Ureter (tissue), 1 donor: ENCODE measurements at regions not wholly inside any gene's neighbourhood (a gene's known extent, or its start where the extent isn't known, plus 50 kb on each side); places are given as distances from the start of the nearest gene placed in this dataset.
A peak's percentile ranks its signal among the peaks of the same experiment; 100 is the strongest.

ENCODE experiments used
- DNase-seq: peaks from one replicate; pipeline ENCODE4 v3.0.0-alpha.2; 2020; ENCODE audit warnings: low spot score
- donor health status: DM: yes; HTN: yes; CAD: no.

DNA sequence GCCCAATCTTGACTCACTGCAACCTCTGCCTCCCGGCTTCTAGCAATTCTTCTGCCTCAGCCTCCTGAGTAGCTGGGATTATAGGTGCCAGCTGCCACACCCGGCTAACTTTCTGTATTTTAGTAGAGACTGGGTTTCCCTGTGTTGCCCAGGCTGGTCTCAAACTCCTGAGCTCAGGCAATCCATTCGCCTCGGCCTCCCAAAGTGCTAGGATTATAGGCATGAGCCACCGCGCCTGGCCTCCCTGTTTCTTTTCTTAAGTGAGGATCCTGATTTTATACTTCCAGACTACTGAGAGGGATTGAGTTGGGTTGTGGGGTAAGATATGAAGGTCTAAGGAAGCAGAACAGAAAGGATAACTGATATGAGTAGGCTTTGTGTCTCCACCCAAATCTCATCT, 106.8 kb downstream of the CNTN3 start:
- no peak for DNase-seq

GRCh38 chr3:74506246-74506645, 108.2 kb downstream of the CNTN3 start:
- DNase-seq: no peak

GRCh38 chr3:74501007-74501406, 113.5 kb downstream of the CNTN3 start:
- DNase-seq: no peak

- DNase-seq: no peak
Measured at GRCh38 chr3:74500257-74500656, 114.2 kb downstream of the CNTN3 start.

- DNase-seq: no peak
Measured at GRCh38 chr3:74491874-74492273, 122.6 kb downstream of the CNTN3 start.

GRCh38 chr3:74489050-74489792, 125.2 kb downstream of the CNTN3 start:
- no peak for DNase-seq

DNA sequence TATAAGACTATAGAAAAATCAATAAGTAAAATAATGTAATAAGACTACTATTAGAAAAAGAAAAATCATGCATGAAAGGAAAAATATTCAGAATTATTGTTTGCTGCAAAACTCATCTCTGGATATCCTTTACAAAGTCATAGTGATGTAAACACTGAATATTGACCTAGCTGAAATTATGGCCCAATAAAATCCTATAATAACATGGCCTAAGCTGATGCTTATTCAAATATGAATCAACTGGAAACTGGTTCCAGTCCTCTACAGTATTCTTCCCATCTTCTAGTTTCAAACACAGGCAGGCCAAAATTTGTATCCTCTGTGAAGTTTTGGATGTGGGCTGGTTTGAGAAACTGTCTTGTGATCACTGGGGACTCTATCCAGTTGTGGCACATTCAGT, 134.5 kb downstream of the CNTN3 start:
- no peak for DNase-seq

GRCh38 chr3:74470313-74470712, 144.1 kb downstream of the CNTN3 start:
- DNase-seq: no peak

- DNase-seq: no peak
Measured at GRCh38 chr3:74469713-74470112, 144.7 kb downstream of the CNTN3 start.

DNA sequence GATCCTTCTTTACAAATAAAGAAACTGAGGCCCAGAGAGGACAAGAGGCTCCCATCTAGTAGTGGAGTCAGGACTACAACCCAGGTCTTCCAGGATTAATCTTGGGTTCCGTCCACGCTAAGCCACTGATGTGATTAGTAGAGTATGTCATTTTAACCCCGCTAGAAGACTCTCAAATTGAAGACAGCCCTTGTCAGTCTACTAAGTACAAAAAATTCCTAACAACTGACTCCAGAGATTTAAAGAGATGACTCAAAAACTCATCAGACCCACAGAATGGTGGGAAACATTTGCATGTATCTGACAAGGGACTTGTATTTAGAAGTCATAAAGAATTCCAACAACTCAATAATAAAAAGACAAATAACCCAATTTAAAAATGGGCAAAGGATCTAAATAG, 145.3 kb downstream of the CNTN3 start:
- DNase-seq: no peak

DNA sequence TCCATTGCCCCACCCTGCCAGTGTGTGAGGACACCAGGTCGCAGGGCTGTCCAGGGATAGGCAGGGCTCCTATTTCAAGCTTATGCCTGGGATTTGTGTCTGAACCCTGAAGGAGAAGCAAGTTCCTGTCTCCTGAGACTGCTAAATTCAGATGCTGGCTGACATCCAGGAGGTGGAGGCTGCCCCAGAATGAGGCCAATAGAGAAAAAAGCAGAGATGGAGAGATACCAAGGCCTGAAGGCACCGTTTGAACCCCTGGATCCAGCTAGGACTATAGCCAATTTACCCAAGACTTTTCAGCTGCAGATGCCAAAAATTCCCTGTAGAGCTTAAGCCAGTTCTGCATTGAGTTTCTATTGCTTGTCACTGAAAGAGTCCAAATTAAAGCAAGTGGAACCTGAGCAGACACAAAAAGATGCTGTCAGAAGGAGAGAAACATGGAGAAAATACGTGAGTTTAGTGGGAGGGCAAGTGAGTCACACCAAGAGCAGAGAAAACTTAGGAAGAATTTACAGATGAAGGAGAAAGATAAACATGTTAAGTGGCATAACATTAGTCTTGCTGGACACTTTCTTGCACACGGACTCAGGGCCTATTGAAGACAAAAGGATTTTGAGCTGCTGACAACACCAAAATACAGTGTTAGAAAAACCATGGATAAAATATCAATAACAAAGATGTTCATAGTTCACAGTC, 148.6 kb downstream of the CNTN3 start:
- peak; percentile 43 for DNase-seq

GRCh38 chr3:74463515-74463914, 150.9 kb downstream of the CNTN3 start:
- no peak for DNase-seq

GRCh38 chr3:74456166-74456565, 158.3 kb downstream of the CNTN3 start:
- no peak for DNase-seq

- DNase-seq: no peak
Measured at GRCh38 chr3:74447221-74447620, 167.2 kb downstream of the CNTN3 start.

- no peak for DNase-seq
Measured at GRCh38 chr3:74445541-74445940, 168.9 kb downstream of the CNTN3 start.

DNA sequence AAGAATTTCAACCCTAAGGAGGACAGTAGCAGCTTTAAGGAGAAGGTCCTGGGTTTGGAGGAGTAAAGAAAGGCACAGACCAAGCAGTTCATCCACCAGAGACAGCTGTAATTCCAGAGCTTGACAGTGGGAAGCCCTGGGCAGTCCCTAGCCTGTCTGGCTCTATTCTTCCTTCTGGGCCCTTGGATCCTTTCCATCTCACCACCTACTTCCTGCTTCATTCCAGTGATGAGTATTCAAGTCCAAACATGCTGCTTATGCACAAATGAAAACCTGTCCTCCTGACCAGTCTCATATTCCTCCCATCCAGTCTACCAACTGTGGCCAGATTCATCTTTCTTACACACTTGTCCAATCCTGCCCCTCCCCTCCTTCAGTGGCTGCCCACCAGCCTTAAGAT, 171.4 kb downstream of the CNTN3 start:
- DNase-seq: peak; percentile 47

- no peak for DNase-seq
Measured at GRCh38 chr3:74442683-74443082, 171.8 kb downstream of the CNTN3 start.

DNA sequence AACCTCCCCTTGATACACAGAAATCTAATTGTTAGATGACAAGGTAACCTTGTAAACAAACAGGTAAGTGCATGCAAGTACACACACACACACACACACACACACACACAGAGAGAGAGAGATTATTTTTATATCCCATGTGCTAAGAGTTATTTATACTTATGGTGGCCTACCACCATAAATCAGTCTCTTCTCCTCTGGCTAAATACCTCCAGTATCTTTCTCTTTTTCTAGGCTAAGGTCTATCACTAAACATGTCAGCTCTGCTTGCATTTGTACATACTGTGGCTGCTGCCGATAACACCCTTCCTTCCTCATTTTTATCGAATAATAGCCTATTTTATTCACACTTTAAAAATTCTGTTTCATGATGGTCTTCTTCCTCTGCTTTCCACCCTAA, 172.4 kb downstream of the CNTN3 start:
- DNase-seq: no peak

DNA sequence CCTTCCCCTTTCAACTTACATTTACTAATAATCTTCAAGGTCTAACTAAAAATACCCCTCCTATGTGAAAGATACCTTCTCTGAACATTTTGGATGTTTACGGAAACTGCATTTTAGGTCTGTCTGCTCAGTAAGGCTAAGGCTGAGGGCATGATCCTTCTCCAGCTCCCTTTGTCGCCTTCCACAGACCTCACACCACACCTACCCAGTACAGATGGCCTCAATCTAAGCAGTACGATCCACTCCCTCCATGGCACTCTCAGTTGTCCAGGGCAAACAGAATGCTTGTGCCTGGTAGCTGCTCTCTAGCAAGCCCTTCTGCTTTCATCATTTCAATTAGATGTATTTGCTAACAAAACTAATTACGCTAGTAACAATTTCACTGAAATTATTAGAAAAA, 178.3 kb downstream of the CNTN3 start:
- DNase-seq: no peak

GRCh38 chr3:74435631-74436030, 178.8 kb downstream of the CNTN3 start:
- DNase-seq: no peak

- DNase-seq: no peak
Measured at GRCh38 chr3:74434406-74434805, 180.1 kb downstream of the CNTN3 start.

GRCh38 chr3:74426571-74426970, 187.9 kb downstream of the CNTN3 start:
- DNase-seq: no peak

DNA sequence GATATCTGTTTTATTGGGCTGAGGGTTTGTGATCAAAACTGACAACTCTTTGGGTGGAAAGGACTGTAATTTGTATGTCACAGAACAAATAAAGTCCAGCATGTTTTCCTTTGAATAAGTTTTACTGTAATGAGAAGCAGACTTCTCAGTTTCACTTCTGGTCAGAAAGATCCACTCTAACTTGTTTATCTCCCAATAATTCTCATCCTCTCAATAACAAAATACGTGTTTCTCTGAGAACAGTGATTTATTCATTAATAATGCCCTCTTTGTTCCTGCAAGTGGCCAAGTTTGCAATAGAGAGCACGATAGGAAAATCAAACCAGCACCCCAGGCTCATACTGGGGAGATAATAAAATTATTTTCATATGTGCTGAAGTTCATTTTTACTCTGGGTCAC, 190.6 kb downstream of the CNTN3 start:
- no peak for DNase-seq
